ENCODE measurements at regions not wholly inside any gene's neighbourhood (a gene's known extent, or its start where the extent isn't known, plus 50 kb on each side); places are given as distances from the start of the nearest gene placed in this dataset.

GRCh38 chr2:71839826-71840225, 307.8 kb downstream of the CYP26B1 start:
- no peak for DNase-seq

- no peak for DNase-seq
Observed at GRCh38 chr2:71834796-71835195, 312.9 kb downstream of the CYP26B1 start.

- DNase-seq = no peak
Observed at GRCh38 chr2:71833855-71834560, 313.7 kb downstream of the CYP26B1 start.

- DNase-seq = no peak
Observed at GRCh38 chr2:71833272-71833671, 314.4 kb downstream of the CYP26B1 start.

GRCh38 chr2:71832844-71833243, 314.8 kb downstream of the CYP26B1 start:
- DNase-seq = no peak

- no peak for DNase-seq
Observed at GRCh38 chr2:71832388-71832787, 315.3 kb downstream of the CYP26B1 start.

GRCh38 chr2:71831193-71831577, 316.5 kb downstream of the CYP26B1 start:
- DNase-seq = no peak

GRCh38 chr2:71830497-71831192, 317.0 kb downstream of the CYP26B1 start:
- no peak for DNase-seq

- no peak for DNase-seq
Observed at GRCh38 chr2:71829008-71829407, 318.7 kb downstream of the CYP26B1 start.

- no peak for DNase-seq
Observed at GRCh38 chr2:71827973-71828372, 319.7 kb downstream of the CYP26B1 start.

GRCh38 chr2:71827524-71827901, 320.1 kb downstream of the CYP26B1 start:
- no peak for DNase-seq

GRCh38 chr2:71826826-71827523, 320.7 kb downstream of the CYP26B1 start:
- DNase-seq = no peak

GRCh38 chr2:71826299-71826698, 321.4 kb downstream of the CYP26B1 start:
- no peak for DNase-seq

GRCh38 chr2:71824436-71824835, 323.2 kb downstream of the CYP26B1 start:
- DNase-seq = no peak

GRCh38 chr2:71823526-71823925, 324.1 kb downstream of the CYP26B1 start:
- no peak for DNase-seq

GRCh38 chr2:71822463-71822862, 325.2 kb downstream of the CYP26B1 start:
- DNase-seq = no peak

- DNase-seq = no peak
Observed at GRCh38 chr2:71821856-71822255, 325.8 kb downstream of the CYP26B1 start.

GRCh38 chr2:71816815-71817214, 330.8 kb downstream of the CYP26B1 start:
- DNase-seq = no peak

GRCh38 chr2:71815701-71816474, 331.8 kb downstream of the CYP26B1 start:
- DNase-seq = no peak

GRCh38 chr2:71814885-71815284, 332.8 kb downstream of the CYP26B1 start:
- no peak for DNase-seq

GRCh38 chr2:71813807-71814470, 333.7 kb downstream of the CYP26B1 start:
- no peak for DNase-seq

- no peak for DNase-seq
Observed at GRCh38 chr2:71813315-71813714, 334.3 kb downstream of the CYP26B1 start.
